Smooth muscle cell (in vitro differentiated cells): ENCODE measurements at regions not wholly inside any gene's neighbourhood (a gene's known extent, or its start where the extent isn't known, plus 50 kb on each side); places are given as distances from the start of the nearest gene placed in this dataset.

Experiments
- DNase-seq: peaks from one replicate; lab custom pipeline; 2025; ENCODE audit not compliant: unreplicated experiment; lab: John Stamatoyannopoulos, UW
- H2AFZ ChIP-seq: fragments of 200-600 bp; sonication (generic); 2 replicates; pipeline ENCODE4 v1.6.0; 2016; ENCODE audit warnings: antibody characterized with exemption, low read depth, mild to moderate bottlenecking
- H3F3A ChIP-seq: fragments of 200-600 bp; sonication (generic); 2 replicates; pipeline ENCODE4 v1.6.0; 2017; ENCODE audit warnings: antibody characterized with exemption, low read depth
- H3K27ac ChIP-seq: fragments of 200-600 bp; sonication (generic); 2 replicates; pipeline ENCODE4 v1.5.1; 2016; ENCODE audit warnings: low read depth, mild to moderate bottlenecking
- H3K27me3 ChIP-seq: fragments of 200-600 bp; sonication (generic); 2 replicates; pipeline ENCODE4 v1.6.1; 2016; ENCODE audit warnings: low read depth, mild to moderate bottlenecking
- H3K36me3 ChIP-seq: fragments of 200-600 bp; sonication (generic); 2 replicates; pipeline ENCODE4 v1.5.1; 2016; ENCODE audit warnings: low read depth
- H3K4me1 ChIP-seq: fragments of 200-600 bp; sonication (generic); 2 replicates; pipeline ENCODE4 v1.5.1; 2016; ENCODE audit warnings: low read depth
- H3K4me2 ChIP-seq: fragments of 200-600 bp; sonication (generic); 2 replicates; pipeline ENCODE4 v1.6.0; 2016; ENCODE audit warnings: mild to moderate bottlenecking
- H3K4me3 ChIP-seq: fragments of 200-600 bp; sonication (generic); 2 replicates; pipeline ENCODE4 v1.5.1; 2016; ENCODE audit warnings: mild to moderate bottlenecking
- H3K79me2 ChIP-seq: fragments of 200-600 bp; sonication (generic); 2 replicates; pipeline ENCODE4 v1.6.0; 2016; ENCODE audit warnings: low read depth, mild to moderate bottlenecking
- H3K9ac ChIP-seq: fragments of 200-600 bp; sonication (generic); 2 replicates; pipeline ENCODE4 v1.6.0; 2016; ENCODE audit warnings: low read depth
- H3K9me3 ChIP-seq: fragments of 200-600 bp; sonication (generic); replicated peaks from 2 replicates; pipeline ENCODE4 v1.5.1; 2016; ENCODE audit warnings: low read depth
- H4K20me1 ChIP-seq: fragments of 200-600 bp; sonication (generic); 2 replicates; pipeline ENCODE4 v1.6.0; 2016; ENCODE audit warnings: low read depth
- WGBS: methylation state at CpG from one replicate; pipeline ENCODE4 v1.1.7; 2016; ENCODE audit warnings: low lambda C conversion rate; 5-methylcytosine and 5-hydroxymethylcytosine counted together
- TF ChIP-seq, protein P1 (sequence below): fragments of 200-600 bp; sonication (generic); IDR thresholded peaks from 2 replicates; pipeline ENCODE4 v1.5.1; 2017; ENCODE audit warnings: borderline replicate concordance, mild to moderate bottlenecking, antibody characterized with exemption; ENCODE audit not compliant: insufficient read depth, poor library complexity, severe bottlenecking

DNA sequence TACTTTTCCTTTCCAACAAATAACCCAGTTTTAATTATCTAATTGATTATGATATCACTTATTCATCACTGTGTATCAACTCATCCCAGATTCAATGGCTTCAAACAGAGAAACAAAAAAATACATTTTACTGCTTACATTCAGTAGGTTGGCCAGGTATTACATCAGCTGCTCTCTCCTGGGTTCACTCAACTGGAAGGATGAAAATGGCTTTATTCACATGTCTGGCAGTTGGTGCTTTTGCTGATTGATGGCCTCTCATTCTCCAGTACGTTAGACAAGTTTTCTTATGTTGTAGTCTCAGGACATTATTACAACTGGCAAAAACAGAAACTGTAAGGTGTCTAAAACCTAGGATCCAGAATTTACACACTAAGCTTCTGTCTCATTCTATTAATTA lies 811.0 kb upstream of the ALCAM start:
- H3K9ac ChIP-seq = no peak overlapping the region
- WGBS = 67% methylated on average over 1 of the region's 1 CpG
- no peaks in the 10 kb centered on the region for H3K4me1 ChIP-seq
- H3K4me2 ChIP-seq = no peak overlapping the region
- TF ChIP-seq, protein P1, sequence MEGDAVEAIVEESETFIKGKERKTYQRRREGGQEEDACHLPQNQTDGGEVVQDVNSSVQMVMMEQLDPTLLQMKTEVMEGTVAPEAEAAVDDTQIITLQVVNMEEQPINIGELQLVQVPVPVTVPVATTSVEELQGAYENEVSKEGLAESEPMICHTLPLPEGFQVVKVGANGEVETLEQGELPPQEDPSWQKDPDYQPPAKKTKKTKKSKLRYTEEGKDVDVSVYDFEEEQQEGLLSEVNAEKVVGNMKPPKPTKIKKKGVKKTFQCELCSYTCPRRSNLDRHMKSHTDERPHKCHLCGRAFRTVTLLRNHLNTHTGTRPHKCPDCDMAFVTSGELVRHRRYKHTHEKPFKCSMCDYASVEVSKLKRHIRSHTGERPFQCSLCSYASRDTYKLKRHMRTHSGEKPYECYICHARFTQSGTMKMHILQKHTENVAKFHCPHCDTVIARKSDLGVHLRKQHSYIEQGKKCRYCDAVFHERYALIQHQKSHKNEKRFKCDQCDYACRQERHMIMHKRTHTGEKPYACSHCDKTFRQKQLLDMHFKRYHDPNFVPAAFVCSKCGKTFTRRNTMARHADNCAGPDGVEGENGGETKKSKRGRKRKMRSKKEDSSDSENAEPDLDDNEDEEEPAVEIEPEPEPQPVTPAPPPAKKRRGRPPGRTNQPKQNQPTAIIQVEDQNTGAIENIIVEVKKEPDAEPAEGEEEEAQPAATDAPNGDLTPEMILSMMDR = no peak
- H3K9me3 ChIP-seq = no peaks in the 10 kb centered on the region
- no peaks in the 10 kb centered on the region for H4K20me1 ChIP-seq
- H3K27ac ChIP-seq = no peak overlapping the region
- no peaks in the 10 kb centered on the region for H3K27me3 ChIP-seq
- no peaks in the 10 kb centered on the region for H3K79me2 ChIP-seq
- no peaks in the 10 kb centered on the region for H3K36me3 ChIP-seq
- no peak overlapping the region for H2AFZ ChIP-seq
- H3K4me3 ChIP-seq = no peak overlapping the region
- no peaks in the 10 kb centered on the region for H3F3A ChIP-seq
- no peak for DNase-seq

DNA sequence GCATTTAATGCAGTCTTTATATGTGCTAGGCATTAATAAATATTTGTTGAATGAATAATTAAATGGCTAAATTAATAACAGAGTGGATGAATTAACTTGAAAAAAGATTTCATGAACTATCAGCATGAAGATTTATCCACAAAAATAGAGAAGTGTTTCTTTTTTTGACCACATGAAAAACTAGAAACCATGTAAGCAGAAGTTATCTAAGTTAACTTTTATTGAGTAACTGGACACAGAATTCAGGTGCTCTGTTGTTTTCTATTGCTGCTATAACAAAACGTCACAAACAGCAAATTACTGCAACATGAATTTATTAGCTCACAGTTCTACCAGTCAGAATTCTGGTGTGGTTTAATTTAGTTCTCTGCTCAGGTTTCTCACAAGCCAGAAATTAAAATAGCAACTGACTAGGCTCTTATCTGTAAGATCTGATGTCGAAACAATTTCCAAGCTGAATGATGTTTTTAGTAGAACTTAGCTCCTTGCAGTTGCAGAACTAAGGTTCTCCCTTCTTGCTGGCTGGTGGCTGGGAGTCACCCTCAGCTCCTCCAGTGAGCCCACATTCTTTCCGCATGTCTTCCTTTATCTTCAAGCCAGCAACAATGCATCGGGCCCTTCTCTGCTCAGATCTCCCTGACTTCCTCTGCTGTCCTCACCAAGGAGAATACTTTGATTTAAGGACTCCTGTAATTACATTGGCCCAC lies 810.2 kb upstream of the ALCAM start:
- DNase-seq = no peak
- TF ChIP-seq, protein P1 = no peak
- Histone ChIP-seq H3K79me2 (no peaks in the 10 kb centered on the region), H3K4me2 (no peak overlapping the region), H3K36me3 (no peaks in the 10 kb centered on the region), H3K4me1 (no peaks in the 10 kb centered on the region), H4K20me1 (no peaks in the 10 kb centered on the region), H3K27ac (no peak overlapping the region), H2AFZ (no peak overlapping the region), H3K9me3 (no peaks in the 10 kb centered on the region), H3K27me3 (no peaks in the 10 kb centered on the region), H3F3A (no peaks in the 10 kb centered on the region), H3K9ac (no peak overlapping the region), H3K4me3 (no peak overlapping the region)
- 84% methylated on average over 4 of the region's 4 CpGs for WGBS

DNA sequence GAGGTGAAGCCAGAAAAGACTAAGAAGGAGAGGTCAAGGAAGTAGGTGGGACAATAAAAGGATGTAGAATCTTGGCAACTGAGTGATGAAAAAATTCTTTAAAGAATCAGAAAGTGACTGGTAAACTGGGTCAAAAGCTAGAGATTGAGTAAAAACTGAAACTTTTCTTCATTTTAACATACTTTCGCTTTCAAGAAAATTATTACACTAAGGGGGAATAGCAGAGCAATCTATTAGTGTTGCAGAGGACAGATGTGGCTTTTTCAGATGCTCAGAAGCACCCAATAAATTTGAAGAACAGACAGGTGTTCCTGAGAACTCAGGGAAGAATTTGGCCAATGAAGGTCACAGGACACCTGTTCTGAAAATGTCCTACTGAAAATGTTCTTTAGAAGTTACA lies 805.4 kb upstream of the ALCAM start:
- 100% methylated on average over 1 of the region's 1 CpG for WGBS
- no peak overlapping the region for H3K4me2 ChIP-seq
- H3K79me2 ChIP-seq = no peaks in the 10 kb centered on the region
- H3K9ac ChIP-seq = no peak overlapping the region
- DNase-seq = no peak
- no peaks in the 10 kb centered on the region for H3F3A ChIP-seq
- H3K36me3 ChIP-seq = no peaks in the 10 kb centered on the region
- H3K4me3 ChIP-seq = no peak overlapping the region
- no peak overlapping the region for H3K27ac ChIP-seq
- TF ChIP-seq, protein P1 = no peak
- H2AFZ ChIP-seq = no peak overlapping the region
- H4K20me1 ChIP-seq = no peaks in the 10 kb centered on the region
- no peaks in the 10 kb centered on the region for H3K27me3 ChIP-seq
- no peaks in the 10 kb centered on the region for H3K4me1 ChIP-seq
- H3K9me3 ChIP-seq = no peaks in the 10 kb centered on the region

DNA sequence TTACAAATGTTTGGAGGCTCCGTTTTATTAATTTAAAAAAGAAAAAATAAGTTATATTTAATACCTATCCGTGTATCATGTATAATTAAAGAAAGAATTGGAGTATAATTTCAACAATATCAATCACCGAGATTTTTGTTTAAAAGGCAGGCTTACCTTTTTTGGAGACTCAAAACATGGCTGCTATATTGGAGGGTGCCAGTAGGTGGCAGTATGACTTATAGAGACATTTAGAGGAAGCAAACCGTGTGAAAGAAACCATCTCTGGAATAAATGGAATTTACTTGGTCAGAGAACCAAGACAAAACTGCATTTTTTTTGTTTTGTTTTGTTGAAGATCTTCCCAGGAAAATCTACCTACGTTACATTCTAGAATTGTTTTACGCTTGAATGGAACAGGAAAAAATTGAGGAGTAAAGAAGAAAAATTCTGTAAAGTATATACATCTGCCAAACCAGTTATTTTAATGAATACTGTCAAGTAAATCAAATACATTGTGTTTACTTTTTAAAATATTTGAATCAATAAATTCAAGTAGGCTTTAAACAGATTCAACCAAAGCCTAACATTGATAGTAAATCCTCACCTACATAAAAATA lies 802.6 kb upstream of the ALCAM start:
- Histone ChIP-seq H3K4me2 (no peak overlapping the region), H3K4me3 (no peak overlapping the region), H4K20me1 (no peaks in the 10 kb centered on the region), H3K36me3 (no peaks in the 10 kb centered on the region), H3F3A (no peaks in the 10 kb centered on the region), H2AFZ (no peak overlapping the region), H3K9me3 (no peaks in the 10 kb centered on the region), H3K9ac (no peak overlapping the region), H3K4me1 (no peaks in the 10 kb centered on the region), H3K27me3 (no peaks in the 10 kb centered on the region), H3K27ac (no peak overlapping the region), H3K79me2 (no peaks in the 10 kb centered on the region)
- WGBS = 80% methylated on average over 6 of the region's 6 CpGs
- TF ChIP-seq, protein P1 = peak; percentile 64
- DNase-seq = no peak
